Epithelial cell of proximal tubule (primary cell): ENCODE measurements at regions not wholly inside any gene's neighbourhood (a gene's known extent, or its start where the extent isn't known, plus 50 kb on each side); places are given as distances from the start of the nearest gene placed in this dataset.
"Not testable (repeated sequence)": the region's sequence is repeated elsewhere in the genome, so short reads cannot be mapped to it uniquely, and the experiment has no call there.

Experiments used
- DNase-seq: peaks from one replicate; pipeline ENCODE4 v3.0.0-alpha.2; 2011; ENCODE audit warnings: low read depth
- H3K4me3 ChIP-seq: 2 replicates; pipeline ENCODE4 v1.5.1; 2011; ENCODE audit warnings: low read depth, mild to moderate bottlenecking, low read length
- TF ChIP-seq, protein P1 (sequence below): conservative IDR thresholded peaks from 2 replicates; pipeline ENCODE4 v1.5.1; 2012; ENCODE audit warnings: low read depth, mild to moderate bottlenecking, low read length

DNA sequence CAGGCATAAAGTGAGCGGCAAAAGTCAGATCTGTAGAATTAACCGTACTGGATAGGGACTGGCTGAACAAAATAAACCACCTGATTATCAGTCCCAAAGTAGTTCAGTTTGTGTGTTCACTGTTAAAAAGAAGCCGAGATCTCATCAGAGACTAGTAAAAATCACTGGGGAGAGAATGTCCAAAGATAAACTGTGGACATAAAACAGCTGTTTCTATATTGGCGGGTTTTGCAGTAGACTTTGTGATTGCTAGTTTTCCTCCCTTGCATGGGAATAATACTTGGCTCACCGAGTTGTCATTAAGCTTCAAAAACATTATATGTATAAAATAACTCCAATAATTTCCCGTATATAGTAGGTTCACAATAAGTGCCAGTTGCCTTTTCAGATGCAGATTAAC is 114.2 kb upstream of the ID4 start:
- TF ChIP-seq, protein P1, sequence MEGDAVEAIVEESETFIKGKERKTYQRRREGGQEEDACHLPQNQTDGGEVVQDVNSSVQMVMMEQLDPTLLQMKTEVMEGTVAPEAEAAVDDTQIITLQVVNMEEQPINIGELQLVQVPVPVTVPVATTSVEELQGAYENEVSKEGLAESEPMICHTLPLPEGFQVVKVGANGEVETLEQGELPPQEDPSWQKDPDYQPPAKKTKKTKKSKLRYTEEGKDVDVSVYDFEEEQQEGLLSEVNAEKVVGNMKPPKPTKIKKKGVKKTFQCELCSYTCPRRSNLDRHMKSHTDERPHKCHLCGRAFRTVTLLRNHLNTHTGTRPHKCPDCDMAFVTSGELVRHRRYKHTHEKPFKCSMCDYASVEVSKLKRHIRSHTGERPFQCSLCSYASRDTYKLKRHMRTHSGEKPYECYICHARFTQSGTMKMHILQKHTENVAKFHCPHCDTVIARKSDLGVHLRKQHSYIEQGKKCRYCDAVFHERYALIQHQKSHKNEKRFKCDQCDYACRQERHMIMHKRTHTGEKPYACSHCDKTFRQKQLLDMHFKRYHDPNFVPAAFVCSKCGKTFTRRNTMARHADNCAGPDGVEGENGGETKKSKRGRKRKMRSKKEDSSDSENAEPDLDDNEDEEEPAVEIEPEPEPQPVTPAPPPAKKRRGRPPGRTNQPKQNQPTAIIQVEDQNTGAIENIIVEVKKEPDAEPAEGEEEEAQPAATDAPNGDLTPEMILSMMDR, result no peak
- no peak for DNase-seq
- H3K4me3 ChIP-seq, result no peak overlapping the region

DNA sequence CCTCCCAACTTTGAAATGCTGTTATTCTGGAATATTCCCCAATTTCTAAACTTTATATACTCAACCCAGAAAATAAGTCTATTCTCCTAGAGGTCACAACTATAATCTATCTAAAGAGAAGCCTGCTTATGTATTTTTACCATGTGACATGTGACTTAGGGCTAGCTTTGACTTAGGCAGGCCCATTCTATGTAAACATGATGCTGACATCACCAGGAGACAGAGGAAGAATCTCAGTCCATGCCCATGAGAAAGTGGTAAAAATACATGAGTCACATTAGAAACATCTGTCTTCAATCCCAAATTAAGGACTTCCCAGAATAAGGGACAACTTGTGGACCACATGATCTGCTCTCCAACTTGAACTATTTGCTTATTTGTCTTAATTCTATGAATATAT is 113.6 kb upstream of the ID4 start:
- no peak overlapping the region for H3K4me3 ChIP-seq
- TF ChIP-seq, protein P1, result no peak
- DNase-seq, result no peak

DNA sequence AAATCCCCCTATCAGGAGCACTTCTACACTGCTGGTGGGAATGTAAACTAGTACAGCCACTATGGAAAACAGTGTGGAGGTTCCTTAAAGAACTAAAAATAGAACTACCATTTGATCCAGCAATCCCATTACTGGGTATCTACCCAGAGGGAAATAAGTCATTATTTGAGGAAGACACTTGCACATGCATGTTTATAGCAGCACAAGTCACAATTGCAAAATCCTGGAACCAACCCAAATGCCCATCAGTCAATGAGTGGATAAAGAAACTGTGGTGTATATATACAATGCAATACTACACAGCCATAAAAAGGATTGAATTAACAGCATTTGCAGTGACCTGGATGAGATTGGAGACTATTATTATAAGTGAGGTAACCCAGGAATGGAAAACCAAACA is 111.7 kb upstream of the ID4 start:
- H3K4me3 ChIP-seq, DNase-seq: not testable (repeated sequence)

DNA sequence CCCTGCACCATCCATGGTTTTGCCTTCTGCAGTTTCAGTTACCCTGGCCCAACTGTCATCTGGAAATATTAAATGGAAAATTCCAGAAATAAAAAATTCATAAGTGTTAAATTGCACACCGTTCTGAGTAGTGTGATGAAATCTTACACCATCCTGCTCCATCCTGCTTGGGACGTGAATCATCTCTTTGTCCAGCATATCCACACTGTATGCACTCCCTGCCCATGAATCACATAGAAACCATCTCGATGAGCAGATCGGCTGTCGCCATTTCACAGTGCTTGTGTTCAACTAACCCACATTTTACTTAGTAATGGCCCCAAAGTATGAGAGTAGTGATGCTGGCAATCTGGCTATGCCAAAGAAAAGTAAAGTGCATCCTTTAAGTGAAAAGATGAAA is 105.9 kb upstream of the ID4 start:
- H3K4me3 ChIP-seq, result no peak overlapping the region
- DNase-seq, result no peak
- TF ChIP-seq, protein P1, result no peak

DNA sequence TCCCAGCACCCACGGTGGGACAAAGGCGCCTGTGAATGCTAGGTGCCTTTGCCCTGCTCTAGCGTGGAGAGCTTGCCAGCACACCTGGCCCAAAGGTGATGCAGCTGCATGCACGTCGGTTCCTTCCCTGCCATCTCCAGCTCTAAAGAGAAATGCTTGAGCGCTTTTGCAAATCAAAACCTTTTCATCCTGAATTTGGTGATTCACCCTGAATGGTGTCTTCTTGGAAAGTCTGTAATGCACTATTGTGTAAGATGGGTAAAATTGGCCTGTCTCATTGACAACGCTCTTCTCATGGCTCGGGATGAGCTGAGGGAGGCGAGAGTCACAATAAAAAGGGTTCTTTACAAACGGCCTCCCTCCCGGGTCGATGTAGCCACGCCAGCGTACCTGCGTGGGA is 103.1 kb upstream of the ID4 start:
- TF ChIP-seq, protein P1, result no peak
- no peak for DNase-seq
- H3K4me3 ChIP-seq, result no peak overlapping the region

DNA sequence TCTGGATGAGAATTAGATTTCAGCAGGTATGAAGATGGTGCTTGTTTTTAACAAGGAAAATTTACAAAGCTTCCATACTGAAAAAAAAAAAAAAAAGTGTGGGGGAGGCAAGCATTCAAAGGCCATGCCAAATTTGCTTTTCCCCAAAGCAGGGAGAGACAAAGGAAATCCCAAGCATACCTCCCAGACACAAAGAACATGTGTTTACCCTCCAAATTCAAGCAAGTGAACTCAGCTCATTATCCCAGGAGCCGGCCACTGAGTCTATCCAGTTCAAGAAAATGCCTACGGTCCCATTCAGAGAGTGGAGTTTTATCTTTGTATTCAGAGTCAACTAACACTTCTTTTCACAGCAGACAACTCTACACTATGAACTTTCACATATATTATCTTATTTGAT is 102.7 kb upstream of the ID4 start:
- H3K4me3 ChIP-seq, result no peak overlapping the region
- TF ChIP-seq, protein P1, result no peak
- DNase-seq, result no peak

DNA sequence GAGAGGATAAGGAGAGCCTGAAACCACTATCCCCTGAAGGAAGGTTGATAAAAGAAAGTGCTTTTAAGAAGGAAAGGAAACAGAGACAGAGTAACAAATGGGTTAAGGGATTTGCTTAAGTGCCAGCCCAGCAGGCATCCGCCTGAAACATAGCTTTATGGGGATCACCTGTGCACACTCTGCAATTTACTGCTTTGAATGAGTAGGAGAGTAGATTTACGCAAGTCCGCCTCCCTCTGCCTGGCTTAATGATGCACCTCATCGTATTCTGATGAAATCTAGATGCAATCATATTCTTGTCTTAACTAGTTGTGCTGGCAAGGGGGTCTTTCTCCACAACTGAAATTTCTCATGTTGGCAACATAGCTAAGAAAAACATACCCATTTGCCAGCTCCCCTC is 101.1 kb upstream of the ID4 start:
- H3K4me3 ChIP-seq, result no peak overlapping the region
- TF ChIP-seq, protein P1, result no peak
- no peak for DNase-seq

DNA sequence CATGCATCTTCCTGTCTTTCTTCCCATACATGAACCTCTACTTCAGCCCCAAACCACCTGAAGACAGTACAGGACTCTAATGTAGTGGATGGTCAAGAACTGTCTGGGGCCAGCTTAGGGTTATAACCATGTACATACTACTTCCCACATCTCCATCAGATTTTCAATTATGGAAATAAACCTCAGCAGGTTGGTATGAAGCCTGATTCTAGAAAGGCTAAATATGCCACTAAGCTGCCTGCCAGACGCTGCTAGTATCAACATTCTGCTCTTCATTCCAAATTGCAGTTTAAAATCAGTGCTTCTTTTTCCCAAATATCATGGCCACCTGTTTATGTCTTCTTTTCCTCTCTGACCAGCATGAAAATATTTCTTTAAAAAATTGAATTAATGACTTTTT is 99.2 kb upstream of the ID4 start:
- no peak overlapping the region for H3K4me3 ChIP-seq
- DNase-seq, result no peak
- TF ChIP-seq, protein P1, result no peak
